ENCODE measurements at regions not wholly inside any gene's neighbourhood (a gene's known extent, or its start where the extent isn't known, plus 50 kb on each side); places are given as distances from the start of the nearest gene placed in this dataset.
"Not testable (repeated sequence)": the region's sequence is repeated elsewhere in the genome, so short reads cannot be mapped to it uniquely, and the experiment has no call there.

DNA sequence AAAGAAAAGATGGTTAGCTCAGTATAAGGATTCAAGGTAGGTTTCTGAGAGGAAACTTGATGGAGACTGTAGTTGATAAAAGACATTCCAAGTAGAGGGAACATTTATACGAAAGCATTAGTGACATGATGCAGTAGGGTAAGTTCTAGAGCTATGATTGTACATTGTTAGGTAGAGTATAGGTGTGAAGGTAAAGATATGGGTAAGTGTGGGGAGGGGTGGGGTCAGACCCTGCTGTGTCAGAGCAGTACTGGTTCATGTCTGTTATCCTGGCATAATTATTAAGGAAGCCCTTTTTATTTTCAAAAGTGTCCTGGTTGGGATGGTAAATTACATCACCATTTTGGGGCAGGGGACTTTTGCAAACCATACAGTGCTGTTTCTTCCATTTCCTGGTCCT is 635.8 kb downstream of the COL12A1 start:
- no peak for DNase-seq

GRCh38 chr6:74568861-74569260 is 637.0 kb downstream of the COL12A1 start:
- no peak for DNase-seq

DNA sequence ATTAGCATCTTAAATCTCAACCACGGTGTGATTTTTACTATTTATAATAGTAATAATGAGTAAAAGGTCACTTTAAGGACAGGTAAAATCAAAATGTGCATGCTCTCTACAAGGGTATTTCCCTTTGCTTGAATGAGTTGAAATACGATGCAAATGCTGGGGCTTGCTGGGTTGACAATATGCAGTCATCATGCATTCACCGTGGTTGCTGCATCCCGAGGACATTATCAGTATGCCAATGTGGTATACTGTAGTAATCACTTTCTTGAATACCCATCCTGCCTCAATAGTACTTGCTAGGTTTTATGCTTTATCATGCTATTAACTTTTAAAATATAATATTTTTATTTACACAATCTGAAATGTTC is 637.9 kb downstream of the COL12A1 start:
- not testable (repeated sequence) for DNase-seq

DNA sequence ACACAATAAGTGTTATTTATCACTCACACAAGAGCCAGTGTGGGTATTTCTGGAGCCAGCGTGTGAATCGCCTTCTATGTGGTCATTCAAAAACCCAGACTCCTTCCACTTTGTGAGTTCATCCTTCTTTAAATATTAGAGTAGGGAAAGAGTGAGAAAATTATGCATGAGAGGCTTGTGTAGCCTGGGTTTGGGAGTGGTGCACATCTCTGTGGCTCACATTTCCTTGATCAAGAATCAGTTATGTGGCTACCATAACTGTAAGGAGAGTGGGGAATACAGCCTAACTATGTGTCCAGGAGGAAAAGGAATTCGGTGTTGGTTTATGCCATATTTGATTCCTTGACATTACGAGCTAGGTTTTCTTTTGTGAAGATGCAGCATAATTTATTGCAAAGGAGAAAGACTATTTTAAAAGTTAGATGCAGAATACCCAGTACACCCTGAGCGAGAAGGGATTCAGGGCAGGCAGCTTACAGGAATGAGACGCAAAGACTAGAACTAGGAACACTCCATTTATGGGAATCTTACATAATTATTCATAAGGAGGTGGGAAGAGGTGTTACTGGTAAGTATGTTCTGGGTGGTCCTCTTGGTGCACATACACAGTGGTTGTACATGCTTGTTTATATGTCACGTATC is 638.5 kb downstream of the COL12A1 start:
- DNase-seq: no peak

DNA sequence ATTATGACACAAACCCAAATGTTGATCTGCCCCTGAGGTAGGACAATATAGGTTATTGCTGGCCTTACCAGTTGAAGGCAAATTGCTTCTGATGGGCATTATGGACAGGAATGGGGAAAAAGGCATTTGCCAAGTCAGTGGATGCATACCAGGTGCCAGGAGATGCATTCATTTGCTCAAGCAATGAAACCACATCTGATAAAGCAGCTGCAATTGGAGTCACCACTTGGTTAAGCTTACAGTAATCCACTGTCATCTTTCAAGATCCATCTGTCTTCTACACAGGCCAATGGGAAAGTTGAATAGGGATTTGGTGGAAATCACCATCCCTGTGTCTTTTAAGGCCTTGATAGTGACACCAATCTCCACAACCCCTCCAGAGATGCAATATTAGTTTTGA is 648.6 kb downstream of the COL12A1 start:
- DNase-seq: no peak

GRCh38 chr6:74554041-74554440 is 651.8 kb downstream of the COL12A1 start:
- DNase-seq: no peak

GRCh38 chr6:74551896-74552295 is 654.0 kb downstream of the COL12A1 start:
- DNase-seq: no peak

- DNase-seq: no peak
These were observed 655.0 kb downstream of the COL12A1 start for GRCh38 chr6:74550821-74551220.

GRCh38 chr6:74549746-74550145 is 656.1 kb downstream of the COL12A1 start:
- no peak for DNase-seq

DNA sequence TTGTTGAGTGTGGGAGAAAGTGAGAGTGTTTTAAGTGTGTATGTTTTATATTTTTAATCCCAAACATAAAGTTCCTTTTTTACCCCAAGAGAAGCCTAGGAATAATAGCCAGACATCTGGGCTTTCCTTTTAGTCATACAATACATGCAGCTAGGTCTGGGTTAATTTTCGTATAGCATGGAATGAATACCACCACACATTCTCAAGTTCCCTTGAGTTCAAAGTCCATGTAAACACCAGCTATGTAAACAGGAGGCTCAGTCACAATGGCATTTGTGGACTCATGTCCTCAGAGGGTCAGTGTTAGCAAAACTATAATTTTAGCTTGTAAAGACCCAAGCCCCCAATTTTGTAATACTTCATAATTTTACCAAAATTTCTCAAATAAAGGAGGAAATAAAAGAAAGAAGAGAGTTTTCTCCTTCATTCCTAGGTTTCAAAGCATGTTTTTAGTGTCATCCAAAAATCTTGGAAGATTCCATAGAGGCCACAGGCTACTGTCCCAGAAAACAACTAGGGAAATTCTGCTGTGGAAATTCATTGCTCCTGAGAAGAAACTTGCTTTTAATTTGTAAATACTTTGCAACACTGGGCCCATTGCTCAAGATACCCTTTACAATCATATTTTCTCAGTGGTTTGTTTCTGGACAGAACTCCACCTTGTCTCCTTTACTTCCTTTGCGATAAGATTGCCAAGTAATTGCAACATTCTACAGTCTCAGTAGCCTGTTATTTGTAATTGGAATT is 671.2 kb downstream of the COL12A1 start:
- DNase-seq: no peak

GRCh38 chr6:74519163-74519562 is 686.7 kb downstream of the COL12A1 start:
- peak; percentile 2 for DNase-seq

- no peak for DNase-seq
These were observed 687.8 kb downstream of the COL12A1 start for GRCh38 chr6:74518035-74518434.

DNA sequence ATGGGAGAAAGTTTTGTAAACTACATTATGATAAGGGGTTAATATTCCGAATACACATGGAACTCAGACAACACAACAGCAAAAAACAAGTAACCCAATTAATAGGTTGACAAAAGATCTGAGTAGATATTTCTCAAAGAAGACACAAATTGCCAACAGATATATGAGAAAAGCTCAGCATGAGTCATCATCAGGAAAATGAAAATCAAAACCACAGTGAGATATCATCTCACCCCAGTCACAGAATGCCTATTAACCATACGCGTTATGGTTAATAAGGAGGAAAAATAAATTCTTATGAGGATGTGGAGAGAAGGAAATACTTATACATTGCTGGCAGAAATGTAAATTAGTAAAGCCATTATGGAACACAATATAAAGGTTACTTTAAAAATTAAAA is 695.0 kb downstream of the COL12A1 start:
- no peak for DNase-seq

- no peak for DNase-seq
These were observed 698.2 kb downstream of the COL12A1 start for GRCh38 chr6:74507649-74508048.

DNA sequence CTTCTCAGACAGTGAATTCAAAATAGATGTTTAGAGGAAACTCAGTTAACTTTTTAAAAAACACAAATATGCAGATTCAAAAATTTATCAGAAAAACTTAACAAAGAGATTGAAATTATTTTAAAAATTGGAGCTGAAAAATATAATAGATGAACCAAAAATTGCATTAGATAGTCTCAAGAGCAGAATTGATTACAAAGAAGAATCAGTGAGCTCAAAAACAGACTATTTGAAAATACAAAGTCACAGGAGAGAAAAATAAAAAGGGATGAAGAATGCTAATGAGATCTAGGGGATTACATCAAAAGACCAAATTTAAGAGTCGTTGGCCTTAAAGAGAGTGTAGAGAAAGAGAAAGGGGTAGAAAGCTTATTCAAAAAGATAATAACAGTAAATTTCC is 700.5 kb downstream of the COL12A1 start:
- no peak for DNase-seq

- no peak for DNase-seq
These were observed 700.9 kb downstream of the COL12A1 start for GRCh38 chr6:74504941-74505340.

GRCh38 chr6:74492587-74492986 is 713.3 kb downstream of the COL12A1 start:
- peak; percentile 19 for DNase-seq

DNA sequence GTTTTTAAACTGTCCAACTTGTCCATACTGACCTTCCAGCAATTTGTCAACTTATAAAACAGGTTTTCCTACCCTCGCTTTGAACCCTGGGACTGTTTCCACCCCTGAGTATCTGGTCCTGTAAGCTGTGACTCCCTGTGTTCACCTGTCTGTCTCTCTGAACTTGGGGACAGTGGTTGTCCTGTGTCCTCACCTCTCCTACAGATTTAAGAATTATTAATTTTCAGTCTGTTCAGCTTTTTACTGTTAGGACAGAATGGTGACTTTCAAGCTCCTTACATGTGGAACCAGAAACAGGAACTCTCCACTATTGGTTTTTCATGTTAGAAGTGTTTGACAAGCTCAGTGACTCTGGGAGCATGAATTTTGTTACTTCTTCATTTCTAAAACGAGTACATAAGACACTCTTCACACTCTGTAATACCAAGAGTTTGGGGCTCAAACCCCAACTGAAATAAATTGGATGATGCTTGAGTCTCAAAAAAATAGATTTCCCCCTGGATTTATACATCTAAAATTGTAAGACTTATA is 713.9 kb downstream of the COL12A1 start:
- peak; percentile 81 for DNase-seq

- DNase-seq: not testable (repeated sequence)
These were observed 717.1 kb downstream of the COL12A1 start for GRCh38 chr6:74488726-74489125.

GRCh38 chr6:74482180-74482579 is 723.7 kb downstream of the COL12A1 start:
- no peak for DNase-seq

DNA sequence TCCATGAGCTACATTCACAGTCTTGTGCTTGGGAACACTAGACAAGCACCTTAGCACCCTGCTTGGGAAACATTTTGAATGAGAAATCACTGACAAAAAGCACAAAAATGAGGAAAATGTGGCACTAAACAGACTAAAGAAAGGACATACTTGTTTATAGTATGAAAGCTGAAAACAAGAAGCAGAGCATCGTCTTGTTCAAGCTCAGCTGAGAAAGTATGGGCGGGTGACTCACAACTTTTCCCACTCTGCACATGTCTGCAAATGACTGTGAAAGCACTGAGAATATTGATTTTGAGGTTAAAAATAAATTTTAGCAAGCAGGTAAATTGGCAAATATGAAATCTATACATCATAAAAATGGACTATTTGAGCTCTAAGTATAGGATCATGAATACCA is 725.3 kb downstream of the COL12A1 start:
- DNase-seq: no peak

DNA sequence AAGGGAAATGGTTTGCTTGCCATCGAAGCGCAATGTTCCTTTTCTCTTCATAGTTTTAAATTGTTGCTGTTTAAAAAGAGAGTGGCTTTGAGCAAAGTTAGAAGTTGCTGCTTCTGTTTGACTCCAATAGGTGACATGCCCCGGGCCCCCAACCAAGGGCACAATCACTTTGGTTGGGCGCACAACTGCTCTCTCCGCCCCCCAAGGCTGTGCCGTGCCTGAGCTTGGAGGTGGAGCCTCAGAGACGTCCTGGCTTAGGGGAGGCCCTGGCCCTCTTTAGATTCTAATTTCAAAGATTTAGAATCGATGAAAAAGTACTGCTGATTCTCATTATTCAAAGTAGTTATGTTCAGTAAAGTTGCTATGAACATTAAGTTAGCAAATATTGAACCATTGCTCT is 725.9 kb downstream of the COL12A1 start:
- no peak for DNase-seq

GRCh38 chr6:74479420-74479819 is 726.4 kb downstream of the COL12A1 start:
- DNase-seq: no peak

DNA sequence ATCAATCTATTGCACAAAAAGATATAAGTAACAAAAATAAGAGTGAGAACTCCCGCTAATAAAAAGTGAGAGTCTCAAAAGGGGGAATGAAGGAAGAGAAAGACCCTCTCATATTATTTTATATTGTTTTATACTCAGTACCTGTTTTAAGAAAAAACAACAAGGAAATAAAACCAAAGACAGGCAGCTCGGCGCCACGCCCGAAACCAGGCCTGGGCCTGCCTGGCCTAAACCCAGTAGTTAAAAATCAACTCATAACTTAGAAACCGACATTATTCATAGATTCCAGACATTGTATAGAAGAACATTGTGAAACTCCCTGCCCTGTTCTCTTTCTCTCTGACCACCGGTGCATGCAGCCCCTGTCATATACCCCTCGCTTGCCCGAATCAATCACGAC is 731.8 kb downstream of the COL12A1 start:
- DNase-seq: not testable (repeated sequence)

- not testable (repeated sequence) for DNase-seq
These were observed 737.3 kb downstream of the COL12A1 start for GRCh38 chr6:74468552-74468951.

All from MV-4-11 (cell line).